HUES48 (cell line): ENCODE measurements at regions not wholly inside any gene's neighbourhood (a gene's known extent, or its start where the extent isn't known, plus 50 kb on each side); places are given as distances from the start of the nearest gene placed in this dataset.

Experiments used
- H3K27ac ChIP-seq: one replicate; pipeline ENCODE4 v1.7.0; 2013; ENCODE audit warnings: low read depth, low read length, inconsistent platforms
- H3K27me3 ChIP-seq: 2 replicates; pipeline ENCODE4 v1.6.1; 2013; ENCODE audit warnings: mild to moderate bottlenecking, low read length; ENCODE audit not compliant: control insufficient read depth, insufficient read depth
- H3K36me3 ChIP-seq: 2 replicates; pipeline ENCODE4 v1.6.1; 2013; ENCODE audit warnings: low read length; ENCODE audit not compliant: control insufficient read depth, insufficient read depth
- H3K4me1 ChIP-seq: 2 replicates; pipeline ENCODE4 v1.6.1; 2013; ENCODE audit warnings: mild to moderate bottlenecking, low read length; ENCODE audit not compliant: control insufficient read depth, insufficient read depth
- H3K4me3 ChIP-seq: 2 replicates; pipeline ENCODE4 v1.5.1; 2013; ENCODE audit warnings: mild to moderate bottlenecking, low read depth, low read length
- H3K9ac ChIP-seq: 2 replicates; pipeline ENCODE4 v1.6.1; 2013; ENCODE audit warnings: mild to moderate bottlenecking, low read depth, low read length, moderate library complexity
- H3K9me3 ChIP-seq: 2 replicates; pipeline ENCODE4 v1.6.1; 2013; ENCODE audit warnings: low read length; ENCODE audit not compliant: control insufficient read depth, insufficient read depth

GRCh38 chr19:29273000-29273640 is 60.2 kb upstream of the UQCRFS1 start:
- H3K9ac ChIP-seq, result no peak overlapping the region
- H3K9me3 ChIP-seq, result no peaks in the 10 kb centered on the region; the same call in 1 of the 2 replicates
- no peak overlapping the region for H3K27ac ChIP-seq
- H3K4me1 ChIP-seq, result peaks cover 9% of the 10 kb centered on the region; the same call in 1 of the 2 replicates
- no peak overlapping the region for H3K4me3 ChIP-seq
- no peaks in the 10 kb centered on the region for H3K36me3 ChIP-seq
- no peaks in the 10 kb centered on the region for H3K27me3 ChIP-seq

- H3K9me3 ChIP-seq, result no peaks in the 10 kb centered on the region; the same call in 1 of the 2 replicates
Measured at GRCh38 chr19:29275266-29275665, 62.3 kb upstream of the UQCRFS1 start.

DNA sequence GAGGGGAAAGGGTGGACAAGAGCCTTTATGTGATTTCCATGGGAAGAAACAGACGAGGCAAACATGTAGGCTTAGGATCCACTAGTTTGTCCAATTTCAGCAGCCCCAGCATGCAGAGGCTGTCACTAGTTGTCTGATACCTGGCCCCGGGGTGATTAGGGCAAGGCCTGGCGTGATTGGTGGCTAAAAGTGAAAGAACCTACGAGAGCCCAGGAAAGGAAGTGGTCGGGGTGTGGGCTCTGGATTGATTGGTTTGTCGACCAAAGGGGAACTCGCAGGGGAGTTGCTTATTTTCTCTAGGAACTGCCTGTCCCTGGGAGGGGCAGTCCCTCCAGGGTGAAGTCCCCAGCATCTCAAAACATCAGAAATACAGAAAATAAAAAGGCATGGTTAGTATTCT is 64.2 kb upstream of the UQCRFS1 start:
- H3K4me1 ChIP-seq, result no peaks in the 10 kb centered on the region

More at GRCh38 chr19:29275266-29275665, 62.3 kb upstream of the UQCRFS1 start:
- no peak overlapping the region for H3K9ac ChIP-seq
- H3K36me3 ChIP-seq, result no peaks in the 10 kb centered on the region
- no peak overlapping the region for H3K27ac ChIP-seq
- no peaks in the 10 kb centered on the region for H3K4me1 ChIP-seq
- no peaks in the 10 kb centered on the region for H3K27me3 ChIP-seq
- H3K4me3 ChIP-seq, result no peak overlapping the region

GRCh38 chr19:29278716-29279115 is 65.8 kb upstream of the UQCRFS1 start:
- Histone ChIP-seq H3K27me3 (no peaks in the 10 kb centered on the region), H3K27ac (no peak overlapping the region), H3K4me3 (no peak overlapping the region), H3K36me3 (no peaks in the 10 kb centered on the region), H3K4me1 (no peaks in the 10 kb centered on the region), H3K9me3 (no peaks in the 10 kb centered on the region), H3K9ac (no peak overlapping the region)

More for the DNA sequence above, 64.2 kb upstream of the UQCRFS1 start:
- Histone ChIP-seq H3K36me3 (no peaks in the 10 kb centered on the region), H3K9me3 (no peaks in the 10 kb centered on the region), H3K27me3 (no peaks in the 10 kb centered on the region), H3K9ac (no peak overlapping the region), H3K27ac (no peak overlapping the region), H3K4me3 (no peak overlapping the region)

- Histone ChIP-seq H3K9ac (no peak overlapping the region), H3K9me3 (no peaks in the 10 kb centered on the region), H3K27ac (no peak overlapping the region), H3K36me3 (no peaks in the 10 kb centered on the region), H3K4me1 (no peaks in the 10 kb centered on the region; the same call in 1 of the 2 replicates), H3K4me3 (no peak overlapping the region), H3K27me3 (no peaks in the 10 kb centered on the region)
Measured at GRCh38 chr19:29283366-29283765, 70.4 kb upstream of the UQCRFS1 start.

DNA sequence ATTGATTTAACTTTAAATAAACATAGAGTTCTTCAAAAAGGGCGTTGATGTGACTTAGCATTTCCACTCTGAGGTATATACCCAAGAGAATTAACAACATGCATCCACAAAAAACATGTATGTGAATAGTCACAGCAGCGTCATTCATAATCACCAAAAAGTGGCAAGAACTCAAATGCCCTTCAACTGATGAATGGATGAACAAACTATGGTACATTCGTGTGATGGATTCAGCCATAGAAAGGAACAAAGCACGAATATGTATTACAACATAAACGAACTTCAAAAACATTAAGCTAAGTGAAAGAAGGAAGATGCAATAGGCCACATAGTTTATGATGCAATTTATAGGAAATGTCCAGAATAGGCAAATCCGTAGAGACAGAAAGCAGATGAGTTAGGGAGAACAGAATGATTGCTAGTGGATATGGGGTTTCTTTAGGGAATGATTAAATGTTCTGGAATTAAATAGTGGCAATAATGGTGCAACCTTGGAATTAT is 72.3 kb upstream of the UQCRFS1 start:
- Histone ChIP-seq H3K27me3 (no peaks in the 10 kb centered on the region), H3K9me3 (no peaks in the 10 kb centered on the region), H3K36me3 (no peaks in the 10 kb centered on the region), H3K27ac (no peak overlapping the region), H3K9ac (no peak overlapping the region), H3K4me1 (no peaks in the 10 kb centered on the region; the same call in 1 of the 2 replicates), H3K4me3 (no peak overlapping the region)

GRCh38 chr19:29285878-29286277 is 72.9 kb upstream of the UQCRFS1 start:
- no peaks in the 10 kb centered on the region for H3K27me3 ChIP-seq
- H3K4me3 ChIP-seq, result no peak overlapping the region
- H3K9ac ChIP-seq, result no peak overlapping the region
- no peaks in the 10 kb centered on the region; the same call in 1 of the 2 replicates for H3K4me1 ChIP-seq
- no peaks in the 10 kb centered on the region for H3K9me3 ChIP-seq
- H3K27ac ChIP-seq, result no peak overlapping the region
- no peaks in the 10 kb centered on the region for H3K36me3 ChIP-seq

GRCh38 chr19:29287061-29287460 is 74.1 kb upstream of the UQCRFS1 start:
- Histone ChIP-seq H3K27me3 (no peaks in the 10 kb centered on the region), H3K4me3 (no peak overlapping the region), H3K36me3 (no peaks in the 10 kb centered on the region), H3K27ac (no peak overlapping the region), H3K9ac (no peak overlapping the region), H3K4me1 (no peaks in the 10 kb centered on the region; the same call in 1 of the 2 replicates), H3K9me3 (no peaks in the 10 kb centered on the region)

DNA sequence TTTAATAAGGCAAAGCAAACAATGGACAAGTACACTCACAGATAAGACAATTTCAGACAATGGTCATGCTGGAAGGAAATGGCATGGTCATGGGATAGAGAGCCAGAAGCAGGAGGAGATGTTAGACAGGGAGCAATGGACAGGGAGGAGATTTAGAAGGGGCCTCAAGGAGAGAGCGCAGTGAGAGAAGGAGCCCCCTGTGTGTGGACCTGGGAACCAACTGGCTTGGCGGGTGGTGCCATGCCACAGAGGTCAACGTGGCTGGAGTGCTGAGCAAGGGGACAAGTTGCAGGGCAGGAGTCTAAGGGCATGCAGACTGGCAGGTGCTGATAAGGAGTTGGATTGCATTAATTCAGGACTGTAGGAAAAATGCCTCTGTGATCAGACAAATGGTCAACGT is 75.3 kb upstream of the UQCRFS1 start:
- no peak overlapping the region for H3K4me3 ChIP-seq

DNA sequence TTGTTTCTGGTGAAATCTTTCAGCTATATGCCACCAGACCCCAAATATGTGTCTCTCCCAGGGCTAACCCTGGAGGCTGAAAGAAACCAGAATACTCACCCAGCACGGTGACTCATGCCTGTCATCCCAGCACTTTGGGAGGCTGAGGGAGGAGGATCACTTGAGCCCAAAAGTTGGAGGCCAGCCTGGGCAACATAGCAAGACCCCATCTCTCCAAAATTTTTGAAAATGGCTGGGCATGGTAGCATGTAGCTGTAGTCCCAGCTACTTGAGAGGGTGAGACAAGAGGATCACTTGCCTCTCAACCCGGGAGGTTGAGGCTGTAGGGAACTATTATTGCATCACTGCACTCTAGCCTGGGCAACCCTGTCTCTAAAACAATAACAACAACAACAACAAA is 76.1 kb upstream of the UQCRFS1 start:
- no peaks in the 10 kb centered on the region for H3K36me3 ChIP-seq

More for the DNA sequence above, 75.3 kb upstream of the UQCRFS1 start:
- no peak overlapping the region for H3K27ac ChIP-seq
- H3K4me1 ChIP-seq, result no peaks in the 10 kb centered on the region; the same call in 1 of the 2 replicates
- H3K36me3 ChIP-seq, result no peaks in the 10 kb centered on the region
- H3K27me3 ChIP-seq, result no peaks in the 10 kb centered on the region
- H3K9me3 ChIP-seq, result no peaks in the 10 kb centered on the region
- H3K9ac ChIP-seq, result no peak overlapping the region

GRCh38 chr19:29290853-29291252 is 77.9 kb upstream of the UQCRFS1 start:
- Histone ChIP-seq H3K4me1 (no peaks in the 10 kb centered on the region), H3K9ac (no peak overlapping the region), H3K4me3 (no peak overlapping the region), H3K9me3 (no peaks in the 10 kb centered on the region), H3K27me3 (no peaks in the 10 kb centered on the region), H3K36me3 (no peaks in the 10 kb centered on the region), H3K27ac (no peak overlapping the region)

More for the DNA sequence above, 76.1 kb upstream of the UQCRFS1 start:
- Histone ChIP-seq H3K27ac (no peak overlapping the region), H3K27me3 (no peaks in the 10 kb centered on the region), H3K9me3 (no peaks in the 10 kb centered on the region), H3K9ac (no peak overlapping the region), H3K4me3 (no peak overlapping the region), H3K4me1 (no peaks in the 10 kb centered on the region; the same call in 1 of the 2 replicates)
